Bone marrow (tissue), 2 donors: ENCODE measurements at regions not wholly inside any gene's neighbourhood (a gene's known extent, or its start where the extent isn't known, plus 50 kb on each side); places are given as distances from the start of the nearest gene placed in this dataset.

ENCODE experiments used
- DNase-seq, 2 donors: peaks; one replicate each; lab custom pipeline; 2025; lab: John Stamatoyannopoulos, UW

DNA sequence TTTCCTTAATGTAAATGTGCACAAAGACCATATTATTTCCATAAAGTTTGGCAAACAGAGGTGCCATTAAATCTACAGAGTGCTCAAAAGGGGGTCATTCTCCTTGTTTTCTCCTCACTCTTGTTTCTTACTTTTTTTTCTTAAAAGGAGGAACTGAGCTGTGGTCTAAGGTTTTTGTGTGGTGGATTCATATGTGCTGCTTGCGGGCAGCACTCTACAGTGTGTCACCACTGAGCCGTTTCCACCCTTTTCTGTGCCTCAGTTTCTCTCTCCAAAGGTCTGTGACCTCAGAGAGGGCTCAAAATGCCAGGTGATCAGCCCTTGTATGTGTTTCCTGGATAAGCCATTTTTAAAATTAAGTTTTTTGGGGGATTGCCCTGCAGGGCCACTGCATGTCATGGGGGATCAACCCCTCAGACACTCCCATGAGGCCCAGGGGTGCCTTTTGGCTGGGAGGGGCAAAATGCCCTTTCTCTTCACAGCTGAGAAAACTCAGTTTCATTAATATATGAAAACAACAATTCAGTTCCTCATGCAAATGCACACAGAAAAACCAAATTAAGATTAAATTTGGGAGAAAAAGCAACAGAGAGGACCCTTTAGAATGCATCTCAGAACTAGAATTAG, 56.9 kb upstream of the VOPP1 start:
- DNase-seq, result no peak

DNA sequence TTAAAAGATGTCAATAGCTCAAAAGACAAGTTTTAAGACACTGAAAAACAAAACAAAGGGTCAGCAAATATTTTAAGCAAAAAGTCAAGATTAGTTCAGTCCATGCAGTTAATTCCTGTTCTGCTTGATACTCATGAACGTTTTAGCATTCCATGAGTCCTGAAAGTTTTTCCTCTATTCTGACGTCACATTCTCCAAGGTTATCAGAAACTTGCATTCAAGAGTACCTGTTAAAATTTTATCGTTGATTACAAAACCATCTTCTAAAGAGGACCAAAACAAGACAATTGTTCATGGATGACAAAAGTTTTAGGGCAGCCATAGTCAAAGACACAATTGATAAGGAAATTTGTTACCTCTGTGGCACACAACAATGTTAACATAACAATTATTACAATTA, 52.5 kb upstream of the VOPP1 start:
- no peak for DNase-seq

DNA sequence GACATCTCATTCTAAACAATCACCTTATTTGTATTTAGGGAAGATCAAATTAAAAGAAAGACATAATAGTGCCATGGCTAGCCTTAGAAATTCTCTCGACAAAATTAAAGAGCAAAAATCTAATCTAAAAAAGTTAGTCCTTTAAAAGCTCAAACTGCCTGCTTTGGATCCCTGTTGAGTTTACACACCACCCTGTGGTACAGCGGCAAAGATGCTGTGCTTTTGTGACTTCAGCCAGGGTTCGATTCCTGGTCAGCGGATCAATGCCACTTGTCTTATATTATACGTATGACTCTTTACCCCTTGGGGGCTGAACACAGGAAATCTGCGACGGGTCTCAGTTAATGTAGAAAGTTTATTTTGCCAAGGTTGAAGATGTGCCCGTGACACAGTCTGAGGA, 51.3 kb upstream of the VOPP1 start:
- DNase-seq, result no peak

DNA sequence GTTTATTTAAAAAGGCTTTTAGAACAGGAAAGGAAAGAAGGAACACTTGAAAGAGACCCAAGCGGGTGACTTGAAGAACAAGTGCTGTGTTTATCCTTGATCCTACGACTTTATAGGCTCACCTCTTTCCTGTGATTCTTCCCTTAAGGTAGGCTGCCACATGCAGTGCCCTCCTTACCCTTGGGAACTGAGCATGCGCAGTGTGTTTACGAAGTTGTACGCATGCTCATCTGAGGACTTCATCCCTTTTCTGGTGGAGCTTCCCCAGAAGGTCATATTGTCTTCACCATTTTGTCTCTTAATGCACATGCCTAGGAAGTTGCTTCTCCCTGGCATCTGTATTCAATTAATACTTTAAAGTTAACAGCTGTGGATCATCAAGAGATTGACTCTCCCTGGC, 49.9 kb upstream of the VOPP1 start:
- no peak for DNase-seq
